GM10266 (cell line): ENCODE measurements at regions not wholly inside any gene's neighbourhood (a gene's known extent, or its start where the extent isn't known, plus 50 kb on each side); places are given as distances from the start of the nearest gene placed in this dataset.

Experiments
- DNase-seq: peaks from one replicate; pipeline ENCODE4 v3.0.0; 2012; ENCODE audit errors: extremely low spot score
- CTCF ChIP-seq: IDR thresholded peaks from 2 replicates; pipeline ENCODE4 v1.5.1; 2012; ENCODE audit warnings: mild to moderate bottlenecking, low read depth; ENCODE audit not compliant: control insufficient read depth, insufficient read depth; ENCODE audit errors: missing control alignments

GRCh38 chr20:52616629-52617028 lies 355.5 kb upstream of the TSHZ2 start:
- no peak for TF ChIP-seq CTCF
- no peak for DNase-seq

- TF ChIP-seq CTCF: no peak
- DNase-seq: no peak
These were observed 357.9 kb upstream of the TSHZ2 start for GRCh38 chr20:52614051-52614863.

GRCh38 chr20:52612046-52612632 lies 360.0 kb upstream of the TSHZ2 start:
- no peak for TF ChIP-seq CTCF
- DNase-seq: no peak

- TF ChIP-seq CTCF: no peak
These were observed 361.4 kb upstream of the TSHZ2 start for GRCh38 chr20:52610749-52611148.

GRCh38 chr20:52601295-52601971 lies 370.7 kb upstream of the TSHZ2 start:
- no peak for TF ChIP-seq CTCF
- no peak for DNase-seq

More at GRCh38 chr20:52610749-52611148, 361.4 kb upstream of the TSHZ2 start:
- no peak for DNase-seq

- DNase-seq: no peak
- TF ChIP-seq CTCF: no peak
These were observed 375.9 kb upstream of the TSHZ2 start for GRCh38 chr20:52596256-52596655.

- TF ChIP-seq CTCF: no peak
These were observed 376.6 kb upstream of the TSHZ2 start for GRCh38 chr20:52595518-52595917.

More at GRCh38 chr20:52595518-52595917, 376.6 kb upstream of the TSHZ2 start:
- no peak for DNase-seq
